ENCODE measurements at regions not wholly inside any gene's neighbourhood (a gene's known extent, or its start where the extent isn't known, plus 50 kb on each side); places are given as distances from the start of the nearest gene placed in this dataset.

DNA sequence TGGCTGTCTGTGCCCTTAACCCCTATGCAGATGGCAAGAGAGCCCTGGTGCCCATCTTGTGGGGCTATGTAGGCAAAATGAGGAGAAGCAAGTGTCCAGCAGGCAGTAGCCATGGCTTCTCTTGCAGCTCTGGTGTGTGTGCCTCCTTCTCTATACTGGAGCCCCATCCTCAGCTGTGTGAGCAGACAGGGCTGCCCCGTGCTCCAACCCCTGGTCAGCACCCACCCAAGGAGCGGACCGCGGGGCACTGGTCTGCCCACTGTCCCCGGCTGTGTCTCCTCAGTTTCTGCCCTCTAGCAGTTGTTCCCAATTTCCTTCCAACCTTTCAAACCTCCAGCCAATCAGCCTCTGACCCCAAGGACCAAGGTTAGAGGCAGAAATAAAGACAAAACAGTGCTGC is 134.9 kb upstream of the GLI2 start:
- no peaks in the 10 kb centered on the region for H3K36me3 ChIP-seq (ENCODE audit: control insufficient read depth in 2 of 2, insufficient read depth in 1 of 2, low read length in 2 of 2)
- no peak overlapping the region for H3K4me3 ChIP-seq (ENCODE audit: low read depth, low read length)
- TF ChIP-seq HIC1 (tag by site-specific recombination; IDR thresholded peaks at IDR 0.05), result no peak
- TF ChIP-seq ZNF658 (tag by site-specific recombination; IDR thresholded peaks at IDR 0.05), result no peak
- TF ChIP-seq ZBTB1 (tag by site-specific recombination; IDR thresholded peaks at IDR 0.05), result no peak
- TF ChIP-seq, protein P1, sequence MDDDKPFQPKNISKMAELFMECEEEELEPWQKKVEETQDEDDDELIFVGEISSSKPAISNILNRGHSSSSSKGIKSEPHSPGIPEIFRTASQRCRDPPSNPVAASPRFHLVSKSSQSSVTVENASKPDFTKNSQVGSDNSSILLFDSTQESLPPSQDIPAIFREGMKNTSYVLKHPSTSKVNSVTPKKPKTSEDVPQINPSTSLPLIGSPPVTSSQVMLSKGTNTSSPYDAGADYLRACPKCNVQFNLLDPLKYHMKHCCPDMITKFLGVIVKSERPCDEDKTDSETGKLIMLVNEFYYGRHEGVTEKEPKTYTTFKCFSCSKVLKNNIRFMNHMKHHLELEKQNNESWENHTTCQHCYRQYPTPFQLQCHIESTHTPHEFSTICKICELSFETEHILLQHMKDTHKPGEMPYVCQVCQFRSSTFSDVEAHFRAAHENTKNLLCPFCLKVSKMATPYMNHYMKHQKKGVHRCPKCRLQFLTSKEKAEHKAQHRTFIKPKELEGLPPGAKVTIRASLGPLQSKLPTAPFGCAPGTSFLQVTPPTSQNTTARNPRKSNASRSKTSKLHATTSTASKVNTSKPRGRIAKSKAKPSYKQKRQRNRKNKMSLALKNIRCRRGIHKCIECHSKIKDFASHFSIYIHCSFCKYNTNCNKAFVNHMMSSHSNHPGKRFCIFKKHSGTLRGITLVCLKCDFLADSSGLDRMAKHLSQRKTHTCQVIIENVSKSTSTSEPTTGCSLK (tag by site-specific recombination; IDR thresholded peaks at IDR 0.05), result no peak
- no peak for TF ChIP-seq ZNF610 (tag by site-specific recombination; IDR thresholded peaks at IDR 0.05; ENCODE audit: borderline replicate concordance)
- no peak for TF ChIP-seq SP2 (tag by site-specific recombination; IDR thresholded peaks at IDR 0.05)
- TF ChIP-seq ZNF596 (tag by site-specific recombination; IDR thresholded peaks at IDR 0.05), result no peak
- TF ChIP-seq ZEB2 (tag by site-specific recombination; IDR thresholded peaks at IDR 0.05), result no peak
- TF ChIP-seq PATZ1 (tag by site-specific recombination; IDR thresholded peaks at IDR 0.05), result no peak
- TF ChIP-seq ZNF394 (tag by site-specific recombination; IDR thresholded peaks at IDR 0.05; ENCODE audit: borderline replicate concordance), result no peak
- TF ChIP-seq SP7 (tag by site-specific recombination; IDR thresholded peaks at IDR 0.05), result no peak
- TF ChIP-seq ZNF341 (tag by site-specific recombination; IDR thresholded peaks at IDR 0.05; ENCODE audit: low read depth), result no peak
- POLR2A ChIA-PET, result no interaction called here
- CTCF ChIA-PET, result no interaction called here
- H3K27ac ChIP-seq (ENCODE audit: extremely low read depth, low read depth, low read length), result no peak overlapping the region
- no peaks in the 10 kb centered on the region for H3K9me3 ChIP-seq (ENCODE audit: control insufficient read depth, insufficient read depth, low read depth, low read length)
- H3K4me1 ChIP-seq (ENCODE audit: control insufficient read depth, insufficient read depth, low read length), result no peaks in the 10 kb centered on the region

- ChIA-PET POLR2A (no interaction called here), CTCF (no interaction called here)
- Histone ChIP-seq H3K9me3 (ENCODE audit: control insufficient read depth, insufficient read depth, low read depth, low read length) (no peaks in the 10 kb centered on the region), H3K27ac (ENCODE audit: extremely low read depth, low read depth, low read length) (no peak overlapping the region), H3K4me3 (ENCODE audit: low read depth, low read length) (no peak overlapping the region), H3K4me1 (ENCODE audit: control insufficient read depth, insufficient read depth, low read length) (no peaks in the 10 kb centered on the region), H3K36me3 (ENCODE audit: control insufficient read depth in 2 of 2, insufficient read depth in 1 of 2, low read length in 2 of 2) (no peaks in the 10 kb centered on the region)
- TF ChIP-seq ZNF561 (tag by site-specific recombination; IDR thresholded peaks at IDR 0.05; ENCODE audit: borderline replicate concordance) (no peak), ZNF704 (tag by site-specific recombination; IDR thresholded peaks at IDR 0.05) (no peak), AEBP2 (tag by site-specific recombination; IDR thresholded peaks at IDR 0.05; ENCODE audit: borderline replicate concordance) (no peak), ZNF76 (tag by site-specific recombination; IDR thresholded peaks at IDR 0.05; ENCODE audit: borderline replicate concordance, low read depth) (no peak), ZNF585B (tag by site-specific recombination; IDR thresholded peaks at IDR 0.05) (no peak), ZNF423 (tag by site-specific recombination; IDR thresholded peaks at IDR 0.05) (no peak), ZNF670 (tag by site-specific recombination; IDR thresholded peaks at IDR 0.05; ENCODE audit: low read depth) (no peak), ZSCAN23 (tag by site-specific recombination; IDR thresholded peaks at IDR 0.05) (no peak), GLIS1 (tag by site-specific recombination; IDR thresholded peaks at IDR 0.05) (no peak), GLIS2 (tag by site-specific recombination; IDR thresholded peaks at IDR 0.05) (no peak), PRDM10 (tag by site-specific recombination; IDR thresholded peaks at IDR 0.05) (no peak), ZNF138 (tag by site-specific recombination; IDR thresholded peaks at IDR 0.05; ENCODE audit: borderline replicate concordance) (no peak)
Measured at GRCh38 chr2:120601566-120601965, 134.1 kb upstream of the GLI2 start.
